Stimulated activated CD8-positive, alpha-beta memory T cell treated with anti-CD3 and anti-CD28 coated beads, Interleukin-2, amount 100 ng/mL, for 1 hour (primary cell): ENCODE measurements at regions not wholly inside any gene's neighbourhood (a gene's known extent, or its start where the extent isn't known, plus 50 kb on each side); places are given as distances from the start of the nearest gene placed in this dataset.
"Not testable (repeated sequence)": the region's sequence is repeated elsewhere in the genome, so short reads cannot be mapped to it uniquely, and the experiment has no call there.

Experiments
- DNase-seq, 2 donors: peaks; one replicate each; pipeline ENCODE4 v3.0.0-alpha.2; 2020; ENCODE audit warnings: low read depth in 2 of 2

- DNase-seq, result not testable (repeated sequence)
Measured at GRCh38 chr16:31581065-31581464, 53.4 kb downstream of the AHSP start.

- DNase-seq, result not testable (repeated sequence)
Measured at GRCh38 chr16:31601737-31602384, 74.2 kb downstream of the AHSP start.

- no peak for DNase-seq
Measured at GRCh38 chr16:31618130-31618529, 90.4 kb downstream of the AHSP start.

GRCh38 chr16:31636433-31636832, 108.7 kb downstream of the AHSP start:
- DNase-seq, result no peak

GRCh38 chr16:31641279-31641678, 113.6 kb downstream of the AHSP start:
- DNase-seq, result no peak

- not testable (repeated sequence) for DNase-seq
Measured at GRCh38 chr16:31655674-31656073, 128.0 kb downstream of the AHSP start.

GRCh38 chr16:31664683-31665482, 137.2 kb downstream of the AHSP start:
- DNase-seq, result no peak

GRCh38 chr16:31674686-31675085, 147.0 kb downstream of the AHSP start:
- no peak for DNase-seq

GRCh38 chr16:31676731-31677130, 149.0 kb downstream of the AHSP start:
- no peak for DNase-seq

GRCh38 chr16:31678649-31679325, 151.1 kb downstream of the AHSP start:
- DNase-seq, result no peak

GRCh38 chr16:31689331-31689730, 161.6 kb downstream of the AHSP start:
- DNase-seq, result not testable (repeated sequence)

GRCh38 chr16:31692338-31692737, 164.6 kb downstream of the AHSP start:
- DNase-seq, result not testable (repeated sequence)

- DNase-seq, result no peak
Measured at GRCh38 chr16:31693733-31694132, 166.0 kb downstream of the AHSP start.

- DNase-seq, result no peak
Measured at GRCh38 chr16:31694461-31694860, 166.8 kb downstream of the AHSP start.

- no peak for DNase-seq
Measured at GRCh38 chr16:31695667-31696066, 168.0 kb downstream of the AHSP start.

GRCh38 chr16:31696968-31697743, 169.5 kb downstream of the AHSP start:
- no peak for DNase-seq

GRCh38 chr16:31697744-31698125, 170.0 kb downstream of the AHSP start:
- DNase-seq, result no peak

- no peak for DNase-seq
Measured at GRCh38 chr16:31698901-31699300, 171.2 kb downstream of the AHSP start.

- no peak for DNase-seq
Measured at GRCh38 chr16:31699601-31700000, 171.9 kb downstream of the AHSP start.

- DNase-seq, result no peak
Measured at GRCh38 chr16:31700200-31700529, 172.5 kb downstream of the AHSP start.

GRCh38 chr16:31700530-31701388, 172.8 kb upstream of the ZNF267 start:
- DNase-seq, result peak; percentile 70 to 82
